Stimulated activated CD8-positive, alpha-beta memory T cell treated with anti-CD3 and anti-CD28 coated beads, Interleukin-4, amount 100 ng/mL, for 24 hours (primary cell): ENCODE measurements at regions not wholly inside any gene's neighbourhood (a gene's known extent, or its start where the extent isn't known, plus 50 kb on each side); places are given as distances from the start of the nearest gene placed in this dataset.

Experiments used
- DNase-seq: peaks from one replicate; pipeline ENCODE4 v3.0.0-alpha.2; 2020; ENCODE audit warnings: low read depth

DNA sequence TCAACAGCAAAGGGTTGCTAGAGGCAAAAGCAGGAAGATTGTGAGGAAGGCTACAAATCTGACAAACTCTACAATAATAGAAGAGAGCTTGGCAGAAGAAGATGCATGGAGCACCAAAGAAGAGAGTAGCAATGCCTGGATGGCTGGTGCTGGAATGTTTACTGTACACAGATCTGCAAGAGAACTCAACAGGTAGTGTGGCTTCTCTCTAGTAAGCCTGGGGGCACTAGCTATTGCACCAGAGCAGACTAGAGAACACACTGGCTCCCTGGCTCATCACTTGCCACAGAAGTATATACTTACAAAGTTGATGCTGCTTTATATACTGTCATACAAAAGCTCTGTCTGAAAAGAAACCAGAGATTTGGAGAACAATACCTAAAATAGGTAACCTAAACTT lies 475.0 kb upstream of the NCAM2 start:
- no peak for DNase-seq

DNA sequence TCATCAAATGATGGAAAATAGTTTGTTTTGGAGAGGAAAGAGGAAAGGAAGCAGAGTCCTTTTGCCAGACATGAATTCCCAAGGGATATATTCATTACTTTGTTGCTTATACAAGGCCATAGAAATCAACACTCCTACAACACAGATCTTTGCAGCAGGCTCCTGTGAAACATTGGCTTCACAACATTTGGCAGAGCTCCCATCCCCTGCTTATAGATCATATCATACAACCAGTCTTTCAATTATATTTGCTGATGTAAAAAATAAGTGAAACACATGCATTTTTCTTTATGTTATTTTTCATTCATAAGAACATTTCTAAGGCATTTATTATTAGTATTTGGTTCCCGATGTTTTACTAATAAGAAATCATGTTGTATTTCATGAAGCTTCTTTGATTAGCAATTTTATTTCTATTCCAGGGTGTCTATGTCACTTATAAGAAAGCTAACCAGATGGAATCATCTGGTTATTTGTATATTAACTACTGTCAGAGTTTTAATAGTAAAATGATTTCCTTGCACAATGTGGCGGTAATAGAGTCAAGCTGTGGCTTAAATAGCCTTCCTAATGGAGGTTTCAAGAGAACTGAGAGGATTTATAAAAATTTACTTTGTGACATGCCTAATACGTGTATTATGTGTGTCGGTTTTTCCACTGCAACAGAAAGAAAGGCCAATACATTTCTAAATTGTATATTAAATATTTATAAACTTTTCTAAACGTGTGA lies 470.3 kb upstream of the NCAM2 start:
- DNase-seq: no peak

DNA sequence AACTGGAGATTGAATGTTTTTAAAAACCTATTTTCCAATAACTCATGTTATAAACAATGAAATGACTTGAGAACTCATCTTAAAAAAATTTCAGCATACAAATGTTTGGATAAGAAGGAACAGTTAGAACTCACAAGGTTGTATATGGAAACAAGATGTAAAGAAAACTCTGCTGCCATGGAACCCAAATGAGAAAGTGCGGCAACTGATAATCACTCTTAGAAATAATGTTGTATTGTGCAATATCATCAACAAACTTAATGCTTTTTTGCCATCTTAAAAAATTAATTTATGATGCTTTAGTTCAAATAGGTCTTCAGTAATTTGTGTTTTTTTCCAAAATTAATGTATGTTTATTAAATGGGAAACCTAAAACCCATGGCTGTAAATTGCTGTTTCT lies 461.1 kb upstream of the NCAM2 start:
- DNase-seq: no peak

DNA sequence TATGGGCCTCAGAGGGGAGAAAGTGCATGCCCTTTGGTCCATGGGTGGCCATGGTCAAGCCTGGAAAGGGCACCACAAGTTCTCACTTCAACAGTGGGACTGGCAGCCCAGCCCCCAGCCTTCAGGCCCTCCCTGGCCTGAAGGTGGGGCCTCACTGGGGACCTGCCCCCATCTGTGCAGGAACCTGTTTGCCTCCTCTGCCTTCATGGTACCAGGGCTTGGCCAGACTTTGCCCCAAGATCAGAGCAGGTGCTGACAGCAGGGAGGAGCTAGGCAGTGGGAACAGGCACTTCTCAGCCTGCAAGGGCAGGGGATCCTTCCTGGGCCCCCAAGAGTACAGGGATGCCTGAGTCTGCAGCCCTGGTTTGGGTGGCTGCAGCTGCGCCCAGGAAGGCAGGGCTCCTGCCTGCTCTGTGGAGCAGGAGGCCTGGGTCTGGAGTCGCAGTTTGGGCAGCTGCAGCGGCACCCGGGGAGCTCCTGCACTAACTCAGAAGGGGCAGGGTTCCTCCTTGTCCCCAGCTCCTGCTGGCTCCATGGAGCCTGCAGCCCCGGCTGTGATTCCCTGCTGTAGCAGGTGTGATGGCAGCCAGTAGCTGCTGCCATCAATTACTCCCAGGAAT lies 460.1 kb upstream of the NCAM2 start:
- DNase-seq: no peak

DNA sequence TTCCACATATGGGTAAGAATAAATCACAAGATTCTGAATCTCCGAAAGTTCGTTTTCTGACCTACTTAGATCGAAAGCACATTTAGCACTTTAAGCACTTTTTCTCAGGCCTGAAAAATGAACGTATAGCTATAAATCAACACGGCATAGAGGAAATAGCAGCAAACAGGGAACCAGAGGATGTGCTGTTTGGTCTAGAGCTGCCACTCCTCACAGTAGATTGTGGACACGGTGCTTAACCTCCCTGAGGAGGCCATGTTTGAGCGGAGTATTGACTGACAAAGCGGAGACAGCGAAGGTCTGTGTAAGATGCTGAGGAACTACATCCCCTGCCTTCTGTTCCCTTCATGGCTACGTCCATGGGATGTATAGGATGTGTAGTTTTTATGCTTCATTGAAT lies 452.8 kb upstream of the NCAM2 start:
- no peak for DNase-seq

DNA sequence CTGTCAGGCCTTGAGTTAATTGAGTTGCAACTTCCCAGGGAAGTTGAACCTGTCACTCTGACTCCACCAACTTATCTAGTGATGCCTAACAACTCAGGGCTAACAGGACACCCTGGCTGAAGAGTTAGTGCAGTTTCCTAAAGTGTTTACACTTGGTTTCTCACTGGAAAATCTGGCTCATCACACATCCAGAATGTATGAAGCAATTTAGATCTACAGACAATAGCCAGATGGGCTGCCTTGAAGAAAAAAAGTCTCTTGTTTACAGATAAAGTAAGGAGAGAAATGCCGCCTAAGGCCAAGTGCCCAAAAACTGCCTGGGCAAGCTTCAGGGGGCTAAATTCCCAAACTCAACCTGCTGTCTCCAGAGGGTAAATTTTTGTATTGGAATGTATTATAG lies 446.3 kb upstream of the NCAM2 start:
- DNase-seq: no peak

DNA sequence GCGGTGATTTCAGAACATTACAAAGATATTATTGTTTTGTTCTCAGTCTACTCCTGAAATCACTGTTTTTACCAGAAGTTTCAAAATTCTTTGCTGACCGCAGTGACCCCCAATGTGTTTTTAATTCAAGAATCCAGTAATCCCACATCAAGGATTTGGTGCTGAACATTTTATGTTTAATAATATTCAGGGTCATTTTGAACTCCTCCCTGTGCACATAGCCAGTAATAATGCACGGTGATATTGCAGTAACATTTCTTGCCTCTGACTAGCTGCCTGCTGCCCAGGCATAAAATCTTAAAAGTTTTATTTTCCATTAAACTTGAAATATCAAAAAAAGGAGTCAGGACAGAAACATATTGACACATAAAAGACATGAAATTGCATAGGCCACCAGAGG lies 443.4 kb upstream of the NCAM2 start:
- no peak for DNase-seq

DNA sequence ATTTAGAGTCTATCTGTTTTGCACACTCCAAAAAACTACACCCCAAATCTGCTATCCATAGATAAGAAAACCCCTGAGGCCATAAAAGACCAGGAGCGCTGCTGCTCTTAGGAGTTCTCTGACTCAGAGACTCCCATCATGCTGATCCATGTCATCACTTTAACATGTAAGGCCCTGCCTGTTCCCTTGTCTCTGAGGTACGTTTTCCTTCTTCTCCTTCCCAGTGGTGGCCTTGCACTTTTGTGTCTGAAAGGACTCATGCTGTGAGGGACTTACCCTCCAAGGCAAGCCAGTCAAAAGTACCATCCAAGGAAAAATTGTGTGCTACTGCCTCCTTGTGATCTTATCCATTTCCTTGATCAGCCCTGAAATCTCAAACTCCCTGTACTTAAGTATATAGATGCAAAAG lies 427.4 kb upstream of the NCAM2 start:
- no peak for DNase-seq

DNA sequence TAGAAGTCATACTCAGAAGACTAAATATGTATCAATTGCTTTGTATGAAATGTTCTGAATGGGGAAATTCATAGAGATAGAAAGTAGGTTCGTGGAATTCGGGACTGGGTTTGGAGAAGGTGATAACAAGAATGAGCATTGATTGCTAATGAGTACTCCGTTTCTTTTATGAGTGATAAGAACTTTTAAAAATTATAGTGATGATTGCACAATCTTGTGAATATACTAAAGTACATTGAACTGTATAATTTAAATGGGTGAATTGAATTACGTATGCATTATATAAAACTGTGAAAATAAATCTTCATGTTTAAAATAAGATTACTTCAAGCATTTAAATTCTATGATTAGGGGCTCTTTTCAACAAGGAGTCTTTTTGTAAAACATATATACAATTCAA lies 425.6 kb upstream of the NCAM2 start:
- no peak for DNase-seq

DNA sequence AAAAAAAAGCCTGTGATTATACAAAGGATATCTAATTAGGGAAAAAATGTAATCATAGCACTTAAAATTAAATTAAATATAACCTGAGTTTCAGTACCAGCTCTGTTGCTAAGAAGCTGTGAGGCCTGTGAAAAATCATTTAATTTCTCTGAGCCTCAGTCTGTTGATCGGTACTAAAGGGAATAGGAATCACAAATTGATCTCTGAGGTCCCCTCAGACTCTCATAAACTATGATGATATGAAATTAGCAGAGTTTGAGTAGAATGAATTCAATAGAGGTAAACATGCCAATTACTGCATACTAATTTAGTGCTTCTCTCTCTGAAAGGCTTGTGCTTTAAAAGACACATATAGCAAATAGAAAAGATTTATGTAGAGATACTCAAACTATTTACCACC lies 416.8 kb upstream of the NCAM2 start:
- no peak for DNase-seq

DNA sequence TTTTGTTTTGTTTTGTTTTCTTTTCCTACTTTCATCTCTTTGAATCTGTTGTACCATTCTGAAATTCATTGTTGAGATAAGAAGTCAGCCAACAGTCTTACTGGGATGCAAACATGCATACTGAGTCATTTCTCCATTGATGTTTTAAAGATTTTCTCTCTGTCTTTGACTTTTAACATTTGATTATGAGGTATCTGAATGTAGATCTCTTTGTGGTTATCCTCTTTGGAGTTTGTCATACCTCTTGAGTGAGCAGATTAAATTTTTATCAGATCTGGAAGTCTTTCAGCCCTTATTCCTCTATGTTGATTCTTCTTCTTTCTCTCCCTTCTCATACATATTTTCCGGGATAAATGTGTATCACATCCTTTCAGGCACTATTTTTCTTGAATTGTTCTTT lies 406.9 kb upstream of the NCAM2 start:
- DNase-seq: no peak

DNA sequence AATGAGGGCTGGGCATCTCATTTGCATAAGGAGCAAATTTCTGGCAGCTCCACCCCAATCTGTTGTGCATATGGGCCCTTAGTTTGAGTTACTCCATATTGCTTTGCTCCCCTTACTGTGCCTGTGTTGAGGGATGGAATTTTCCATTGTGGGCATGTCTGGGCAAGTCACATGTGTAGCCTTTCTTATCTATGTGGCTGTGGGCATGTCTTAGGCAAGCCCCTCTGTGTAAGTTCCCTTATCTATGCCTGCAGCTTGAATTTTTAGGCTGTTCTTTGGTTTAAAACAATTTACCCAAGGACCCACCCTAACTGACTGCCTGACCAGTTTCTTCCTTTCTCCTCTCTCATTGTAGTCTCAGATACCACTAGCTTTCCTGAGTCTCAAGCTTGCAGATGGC lies 405.7 kb upstream of the NCAM2 start:
- DNase-seq: no peak

DNA sequence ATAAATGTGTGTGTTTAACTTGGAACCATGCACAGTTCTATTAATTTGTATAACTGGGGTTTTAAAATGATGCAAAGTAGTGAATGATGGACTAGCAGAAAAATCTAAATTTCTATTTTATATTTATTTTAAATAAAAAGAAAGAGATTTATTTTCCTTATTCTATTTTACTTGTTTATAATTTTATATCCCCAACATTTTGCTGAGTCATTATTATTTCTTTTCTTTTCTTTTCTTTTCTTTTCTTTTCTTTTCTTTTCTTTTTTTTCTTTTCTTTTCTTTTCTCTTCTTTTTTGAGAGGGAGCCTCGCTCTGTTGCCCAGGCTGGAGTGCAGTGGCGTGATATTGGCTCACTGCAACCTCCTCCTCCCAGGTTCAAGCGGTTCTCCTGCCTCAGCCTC lies 395.0 kb upstream of the NCAM2 start:
- no peak for DNase-seq

DNA sequence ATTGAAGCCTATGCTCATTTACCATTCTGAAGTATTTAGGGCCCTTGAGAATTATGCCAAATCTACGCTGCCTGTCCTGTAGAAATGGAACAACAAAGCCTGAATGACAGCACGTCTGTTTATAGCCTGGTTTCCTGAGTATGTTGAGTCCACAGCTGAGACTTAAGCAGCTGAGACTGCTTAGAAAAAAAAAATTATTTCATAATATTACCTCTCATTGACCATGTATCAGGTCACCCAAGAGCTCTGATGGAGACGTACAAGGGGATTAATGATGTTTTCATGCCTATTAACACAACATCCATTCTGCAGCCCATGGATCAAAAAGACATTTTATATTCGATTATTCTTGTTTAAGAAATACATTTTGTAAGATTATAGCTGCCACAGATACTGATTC lies 387.2 kb upstream of the NCAM2 start:
- DNase-seq: no peak

DNA sequence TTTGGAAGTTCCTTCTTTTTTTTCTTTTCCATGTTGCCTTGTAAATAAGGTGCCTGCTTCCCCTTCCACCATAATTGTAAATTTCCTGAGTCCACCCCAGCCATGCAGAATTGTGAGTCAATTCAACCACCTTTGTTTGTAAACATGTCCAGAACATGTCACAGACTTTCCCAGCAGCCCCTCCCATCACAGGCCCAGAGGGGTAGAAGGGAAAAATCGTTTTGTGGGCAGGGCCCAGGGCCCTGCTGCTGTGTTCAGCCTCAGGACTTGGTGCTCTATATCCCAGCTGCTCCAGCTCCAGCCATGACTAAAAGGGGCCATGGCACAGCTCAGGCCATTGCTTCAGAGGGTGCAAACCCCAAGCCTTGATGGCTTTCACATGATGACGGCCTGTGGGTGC lies 384.6 kb upstream of the NCAM2 start:
- DNase-seq: no peak

DNA sequence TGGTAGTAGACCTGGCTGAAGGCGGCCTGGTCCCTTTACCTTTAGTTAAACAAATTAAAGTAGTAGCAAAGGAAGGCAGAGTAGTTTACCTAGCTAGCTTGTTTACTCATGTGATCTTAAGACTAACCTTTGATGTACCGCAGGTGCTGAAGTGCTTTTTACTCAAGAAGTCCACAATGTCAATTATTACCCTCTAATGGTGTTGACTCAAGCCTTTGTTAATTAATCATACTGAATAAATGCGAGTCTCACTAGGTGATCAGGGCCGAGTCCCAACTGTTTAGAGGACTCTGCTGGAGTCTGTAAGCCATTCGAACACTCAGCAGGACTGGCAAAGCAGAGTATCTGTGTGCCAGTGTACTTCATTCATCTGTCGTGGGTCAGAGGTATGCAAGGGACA lies 381.1 kb upstream of the NCAM2 start:
- DNase-seq: no peak

DNA sequence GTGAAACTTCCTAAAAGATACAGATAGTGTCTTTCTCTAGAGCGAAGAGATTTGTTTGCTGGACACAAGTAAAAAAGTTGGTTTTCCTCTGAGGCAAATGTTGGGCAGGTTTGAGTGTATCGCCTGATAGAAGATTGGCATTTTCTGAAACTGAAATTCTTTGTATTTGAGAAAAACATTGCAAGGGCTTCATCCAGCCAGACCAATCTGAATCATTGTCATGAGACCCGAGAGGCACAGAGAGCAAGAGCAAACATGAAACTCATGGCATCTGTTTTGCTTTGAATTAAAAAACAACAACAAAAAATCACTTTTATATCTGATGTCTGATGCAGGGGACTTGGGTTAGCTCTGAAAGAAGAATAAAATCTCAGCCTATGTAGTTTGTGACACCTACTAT lies 379.3 kb upstream of the NCAM2 start:
- no peak for DNase-seq

DNA sequence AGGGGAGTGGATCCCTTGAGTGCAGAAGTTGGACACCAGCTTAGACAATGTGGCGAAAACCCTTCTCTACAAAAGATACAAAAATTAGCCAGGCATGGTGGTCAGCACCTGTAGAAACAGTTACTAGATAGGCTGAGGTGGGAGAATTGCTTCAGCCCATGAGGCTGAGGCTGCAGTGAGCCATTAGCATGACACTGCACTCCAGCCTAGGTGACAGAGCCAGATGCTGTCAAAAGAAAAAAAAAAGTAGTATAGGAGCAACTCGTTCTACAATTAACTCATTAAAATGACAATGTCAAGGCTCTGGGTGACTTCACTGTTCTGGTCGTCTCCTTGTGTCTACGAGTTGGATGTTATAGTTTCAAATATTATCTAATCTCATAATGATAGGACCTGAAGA lies 370.6 kb upstream of the NCAM2 start:
- no peak for DNase-seq

DNA sequence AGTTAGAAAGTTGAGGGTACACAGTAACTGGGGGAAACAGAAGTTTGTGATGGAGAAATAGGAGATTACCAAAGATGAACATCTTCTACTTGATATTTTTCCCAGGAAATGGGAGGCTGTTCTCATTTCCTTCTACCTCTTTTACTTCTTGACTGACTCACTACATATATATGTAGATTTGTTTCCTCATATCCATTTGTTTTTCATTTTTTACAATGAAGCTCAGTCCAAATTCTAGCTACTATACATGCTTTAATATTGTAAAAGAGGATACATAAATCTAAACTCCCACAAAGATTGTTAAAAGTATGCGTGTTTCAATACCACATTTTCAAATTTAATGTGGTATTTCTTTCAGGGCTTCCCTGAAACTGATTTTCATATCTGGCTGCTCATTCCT lies 366.6 kb upstream of the NCAM2 start:
- no peak for DNase-seq

DNA sequence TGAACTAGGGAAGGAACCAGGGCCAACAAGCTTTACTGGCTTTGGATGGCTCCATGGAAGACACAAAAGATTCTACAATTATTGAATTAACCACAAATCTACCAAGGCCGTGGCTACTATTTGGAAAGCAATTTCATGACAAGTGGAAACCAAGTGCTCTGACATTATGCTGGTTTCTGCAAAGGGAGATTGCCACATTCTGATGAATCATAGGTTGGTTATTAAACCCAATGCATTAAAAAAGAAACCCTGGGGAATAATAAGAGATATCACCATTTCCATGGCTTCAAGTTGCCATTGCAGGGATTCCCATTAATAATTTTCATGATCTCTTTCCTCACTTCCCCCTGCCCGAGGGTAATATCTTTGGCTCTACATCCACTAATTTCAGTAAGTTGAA lies 359.2 kb upstream of the NCAM2 start:
- no peak for DNase-seq

DNA sequence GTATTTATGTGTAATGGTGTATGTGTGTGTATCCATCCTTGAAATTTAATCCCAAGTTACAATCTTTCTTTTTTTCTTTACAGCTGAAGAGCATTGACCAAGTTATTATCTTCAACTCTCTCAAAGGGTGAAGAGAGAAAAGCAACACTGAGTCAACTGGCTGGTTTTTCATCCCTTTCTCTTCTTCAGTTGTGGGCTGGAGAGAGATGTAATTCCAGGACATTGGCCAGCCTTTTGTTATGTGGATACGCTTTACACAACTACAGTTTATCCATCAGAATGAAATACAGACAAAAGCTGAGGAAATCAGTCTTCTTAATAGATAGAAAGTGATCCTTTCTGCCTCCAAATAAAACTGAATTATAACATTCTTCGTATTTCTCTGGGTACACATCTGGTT lies 357.0 kb upstream of the NCAM2 start:
- DNase-seq: no peak

DNA sequence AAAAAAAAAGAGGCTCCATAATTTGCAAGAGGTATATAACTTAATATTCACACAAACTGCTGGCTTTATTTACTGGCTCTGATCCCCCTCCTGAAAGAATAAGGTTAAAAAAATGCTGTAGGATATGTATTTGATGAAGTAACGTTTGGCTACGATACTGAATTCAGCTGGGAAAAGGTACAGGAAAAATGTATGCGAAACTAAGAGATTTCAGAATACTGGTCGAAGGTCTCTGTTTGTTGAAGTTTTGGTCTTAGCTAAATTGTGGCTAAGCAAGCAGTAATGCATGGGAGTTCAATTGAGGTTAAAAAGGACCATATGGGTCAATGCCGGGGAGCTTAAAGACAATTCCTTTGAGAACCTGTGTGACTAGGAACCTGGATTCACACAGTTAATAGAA lies 355.5 kb upstream of the NCAM2 start:
- no peak for DNase-seq

DNA sequence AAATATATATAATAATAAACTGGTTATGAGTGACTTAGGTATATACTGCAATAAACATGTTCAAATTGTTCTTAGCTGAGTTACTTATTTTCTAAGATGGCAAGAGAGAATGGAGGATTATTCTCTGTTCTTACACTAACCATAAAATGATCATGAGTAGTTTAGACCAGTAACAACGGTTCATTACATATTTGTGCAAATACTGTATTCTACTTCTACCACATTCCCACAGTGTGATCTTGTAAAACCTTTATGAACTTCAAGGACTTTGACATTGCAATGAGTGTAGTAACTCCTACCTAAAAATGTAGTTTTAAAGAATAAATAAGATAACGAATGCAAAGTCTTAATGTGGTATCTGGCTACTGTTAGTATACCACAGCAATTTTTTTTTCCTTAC lies 353.7 kb upstream of the NCAM2 start:
- no peak for DNase-seq

DNA sequence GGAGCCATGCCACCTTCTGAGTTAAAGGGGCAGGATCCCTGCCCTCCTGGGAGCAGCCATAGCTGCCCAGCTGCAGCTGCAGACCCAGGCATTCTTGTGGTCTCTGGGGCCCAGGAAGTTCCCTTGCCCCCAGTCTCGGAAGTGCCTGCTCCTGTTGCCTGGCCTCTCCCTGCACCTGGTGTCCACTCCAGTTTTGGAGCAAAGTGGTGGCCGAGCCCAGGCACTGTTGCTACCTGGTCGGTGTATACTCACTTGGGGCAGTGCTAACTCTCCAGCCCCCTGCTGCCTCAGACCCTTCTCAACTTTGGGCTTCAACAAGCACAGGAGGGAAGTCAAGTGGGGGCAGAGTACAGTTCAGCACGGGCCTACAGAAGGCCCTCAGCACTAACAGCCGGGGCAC lies 352.9 kb upstream of the NCAM2 start:
- no peak for DNase-seq
